OCI-LY1 (cell line): ENCODE measurements at regions not wholly inside any gene's neighbourhood (a gene's known extent, or its start where the extent isn't known, plus 50 kb on each side); places are given as distances from the start of the nearest gene placed in this dataset.

Experiments
- EZH2 ChIP-seq: fragments of 200-600 bp; sonication (generic), shearing (Covaris generic); IDR thresholded peaks from 2 replicates; pipeline ENCODE4 v1.8.0; 2017; ENCODE audit warnings: borderline replicate concordance, mixed run types, mild to moderate bottlenecking, antibody characterized with exemption, low read length, moderate library complexity, mixed read lengths
- TF ChIP-seq, protein P1 (sequence below): fragments of 200-600 bp; sonication (generic), shearing (Covaris generic); IDR thresholded peaks from 2 replicates; pipeline ENCODE4 v1.5.1; 2017; ENCODE audit warnings: mild to moderate bottlenecking, antibody characterized with exemption, low read length, moderate library complexity, mixed read lengths

DNA sequence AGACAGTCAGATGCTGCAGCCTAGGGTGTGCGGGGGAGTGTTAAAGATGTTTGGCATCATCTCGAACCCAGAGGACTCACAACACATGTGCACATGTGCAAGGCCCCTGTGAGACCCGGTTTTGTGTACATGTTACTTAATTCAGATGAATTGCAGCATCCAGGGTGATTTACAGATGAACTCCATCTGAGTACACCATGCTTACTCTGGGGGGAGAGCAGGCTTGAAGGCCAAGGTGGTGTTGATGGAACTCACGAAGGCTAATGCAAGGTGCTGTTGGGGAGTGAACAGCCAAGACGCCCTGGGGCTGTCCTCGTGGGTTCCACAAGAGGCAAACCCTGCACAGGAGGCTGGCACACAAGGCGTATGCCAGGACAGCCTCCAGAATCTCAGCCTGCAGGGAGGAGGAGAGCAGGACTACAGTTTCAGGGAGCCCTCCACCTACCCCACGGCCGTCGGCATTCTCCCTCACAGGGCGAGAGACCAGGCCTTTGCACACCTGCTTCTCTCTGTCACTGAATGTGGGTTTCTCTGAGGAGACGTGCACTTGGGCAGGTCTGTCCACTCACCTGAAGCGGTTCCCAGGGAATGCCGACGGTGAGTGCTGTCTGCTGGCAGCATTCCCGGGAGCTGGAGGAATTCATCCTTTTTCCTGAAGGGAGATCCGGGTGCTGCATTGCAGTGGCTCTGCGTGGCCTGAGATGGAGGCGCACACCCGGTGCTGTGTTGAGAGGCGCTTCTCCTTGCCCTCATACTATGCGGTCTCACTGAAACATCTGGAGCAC, 178.5 kb upstream of the RNF32 start:
- TF ChIP-seq, protein P1, sequence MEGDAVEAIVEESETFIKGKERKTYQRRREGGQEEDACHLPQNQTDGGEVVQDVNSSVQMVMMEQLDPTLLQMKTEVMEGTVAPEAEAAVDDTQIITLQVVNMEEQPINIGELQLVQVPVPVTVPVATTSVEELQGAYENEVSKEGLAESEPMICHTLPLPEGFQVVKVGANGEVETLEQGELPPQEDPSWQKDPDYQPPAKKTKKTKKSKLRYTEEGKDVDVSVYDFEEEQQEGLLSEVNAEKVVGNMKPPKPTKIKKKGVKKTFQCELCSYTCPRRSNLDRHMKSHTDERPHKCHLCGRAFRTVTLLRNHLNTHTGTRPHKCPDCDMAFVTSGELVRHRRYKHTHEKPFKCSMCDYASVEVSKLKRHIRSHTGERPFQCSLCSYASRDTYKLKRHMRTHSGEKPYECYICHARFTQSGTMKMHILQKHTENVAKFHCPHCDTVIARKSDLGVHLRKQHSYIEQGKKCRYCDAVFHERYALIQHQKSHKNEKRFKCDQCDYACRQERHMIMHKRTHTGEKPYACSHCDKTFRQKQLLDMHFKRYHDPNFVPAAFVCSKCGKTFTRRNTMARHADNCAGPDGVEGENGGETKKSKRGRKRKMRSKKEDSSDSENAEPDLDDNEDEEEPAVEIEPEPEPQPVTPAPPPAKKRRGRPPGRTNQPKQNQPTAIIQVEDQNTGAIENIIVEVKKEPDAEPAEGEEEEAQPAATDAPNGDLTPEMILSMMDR: no peak
- TF ChIP-seq EZH2: no peak
